Stimulated activated CD4-positive, alpha-beta T cell treated with anti-CD3 and anti-CD28 coated beads, Interleukin-12 subunit alpha, Interleukin-12 subunit beta, amount 100 ng/mL, for 4 hours (primary cell): ENCODE measurements at regions not wholly inside any gene's neighbourhood (a gene's known extent, or its start where the extent isn't known, plus 50 kb on each side); places are given as distances from the start of the nearest gene placed in this dataset.
A peak's percentile ranks its signal among the peaks of the same experiment; 100 is the strongest.
"Not testable (repeated sequence)": the region's sequence is repeated elsewhere in the genome, so short reads cannot be mapped to it uniquely, and the experiment has no call there.

Experiments used
- DNase-seq: peaks from one replicate; pipeline ENCODE4 v3.0.0-alpha.2; 2020

GRCh38 chr1:218494449-218494852 lies 149.3 kb downstream of the TGFB2 start:
- DNase-seq = no peak

- no peak for DNase-seq
These were observed 150.8 kb downstream of the TGFB2 start for GRCh38 chr1:218495931-218496330.

GRCh38 chr1:218496561-218496960 lies 151.4 kb downstream of the TGFB2 start:
- DNase-seq = no peak

GRCh38 chr1:218498056-218498938 lies 153.2 kb downstream of the TGFB2 start:
- DNase-seq = no peak

- no peak for DNase-seq
These were observed 154.0 kb downstream of the TGFB2 start for GRCh38 chr1:218499011-218499691.

- no peak for DNase-seq
These were observed 154.8 kb downstream of the TGFB2 start for GRCh38 chr1:218499911-218500310.

GRCh38 chr1:218501161-218501560 lies 156.0 kb downstream of the TGFB2 start:
- no peak for DNase-seq

- no peak for DNase-seq
These were observed 157.2 kb downstream of the TGFB2 start for GRCh38 chr1:218502383-218502782.

- no peak for DNase-seq
These were observed 158.0 kb downstream of the TGFB2 start for GRCh38 chr1:218503102-218503501.

- no peak for DNase-seq
These were observed 162.3 kb downstream of the TGFB2 start for GRCh38 chr1:218507355-218508002.

- DNase-seq = no peak
These were observed 165.1 kb downstream of the TGFB2 start for GRCh38 chr1:218510153-218510772.

GRCh38 chr1:218513328-218513727 lies 168.2 kb downstream of the TGFB2 start:
- no peak for DNase-seq

GRCh38 chr1:218514689-218515088 lies 169.6 kb downstream of the TGFB2 start:
- no peak for DNase-seq

- no peak for DNase-seq
These were observed 171.4 kb downstream of the TGFB2 start for GRCh38 chr1:218516526-218516925.

- no peak for DNase-seq
These were observed 172.3 kb downstream of the TGFB2 start for GRCh38 chr1:218517459-218517858.

- no peak for DNase-seq
These were observed 173.1 kb downstream of the TGFB2 start for GRCh38 chr1:218518216-218518740.

GRCh38 chr1:218520646-218521045 lies 175.5 kb downstream of the TGFB2 start:
- not testable (repeated sequence) for DNase-seq

GRCh38 chr1:218521414-218522169 lies 176.5 kb downstream of the TGFB2 start:
- peak; percentile 17 for DNase-seq

GRCh38 chr1:218524526-218524925 lies 179.4 kb downstream of the TGFB2 start:
- DNase-seq = no peak

GRCh38 chr1:218525031-218525430 lies 179.9 kb downstream of the TGFB2 start:
- no peak for DNase-seq

GRCh38 chr1:218525451-218526197 lies 180.5 kb downstream of the TGFB2 start:
- no peak for DNase-seq
